Frontal cortex (tissue), 3 donors: ENCODE measurements at regions not wholly inside any gene's neighbourhood (a gene's known extent, or its start where the extent isn't known, plus 50 kb on each side); places are given as distances from the start of the nearest gene placed in this dataset.

Source experiments
- DNase-seq, 2 donors: peaks; one replicate each; pipeline ENCODE4 v3.0.0; 2012; ENCODE audit warnings: low spot score in 2 of 2
- FAIRE-seq: peaks from 2 replicates; lab custom pipeline; 2012; peaks lifted over from hg19 to GRCh38; lab: Jason Lieb, UNC
- donor health status: control.
- donor health status: control.
- donor health status: control.

DNA sequence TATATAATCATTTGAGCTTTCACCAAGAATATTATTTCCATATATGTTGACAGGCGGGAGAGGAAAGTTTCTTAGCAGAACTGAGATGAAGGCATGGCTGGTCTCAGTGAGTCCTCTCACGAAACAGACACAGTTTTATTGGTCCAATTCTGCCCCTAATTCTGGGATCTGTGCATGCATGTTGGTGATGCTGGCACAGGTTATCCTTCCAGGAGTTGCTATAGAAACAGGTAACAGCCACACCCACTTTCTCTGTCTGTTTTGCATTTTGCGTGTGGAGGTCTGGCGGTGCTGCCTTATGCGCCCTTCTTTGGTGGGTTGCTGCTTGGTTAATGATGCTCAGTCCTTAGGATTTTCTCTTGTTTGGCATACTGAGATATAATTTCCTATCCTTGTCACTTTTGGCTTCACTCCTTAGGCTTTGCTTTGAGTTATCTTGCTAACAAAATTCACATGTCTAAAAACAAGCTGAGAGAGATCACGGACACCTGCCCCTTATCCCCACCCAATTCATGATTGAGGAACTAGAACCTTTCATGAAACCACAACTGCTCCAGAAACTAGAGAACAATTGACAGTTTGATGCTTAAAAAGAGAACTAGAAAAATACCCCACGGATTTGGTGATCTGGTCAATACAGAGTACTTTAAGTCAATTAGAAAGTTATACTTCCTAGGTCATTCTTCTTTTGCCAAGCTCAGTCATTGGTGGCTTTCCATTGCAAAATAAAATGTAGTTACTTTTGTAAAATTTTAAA, 189.3 kb downstream of the FAT3 start:
- DNase-seq (no peak), FAIRE-seq (no peak)

DNA sequence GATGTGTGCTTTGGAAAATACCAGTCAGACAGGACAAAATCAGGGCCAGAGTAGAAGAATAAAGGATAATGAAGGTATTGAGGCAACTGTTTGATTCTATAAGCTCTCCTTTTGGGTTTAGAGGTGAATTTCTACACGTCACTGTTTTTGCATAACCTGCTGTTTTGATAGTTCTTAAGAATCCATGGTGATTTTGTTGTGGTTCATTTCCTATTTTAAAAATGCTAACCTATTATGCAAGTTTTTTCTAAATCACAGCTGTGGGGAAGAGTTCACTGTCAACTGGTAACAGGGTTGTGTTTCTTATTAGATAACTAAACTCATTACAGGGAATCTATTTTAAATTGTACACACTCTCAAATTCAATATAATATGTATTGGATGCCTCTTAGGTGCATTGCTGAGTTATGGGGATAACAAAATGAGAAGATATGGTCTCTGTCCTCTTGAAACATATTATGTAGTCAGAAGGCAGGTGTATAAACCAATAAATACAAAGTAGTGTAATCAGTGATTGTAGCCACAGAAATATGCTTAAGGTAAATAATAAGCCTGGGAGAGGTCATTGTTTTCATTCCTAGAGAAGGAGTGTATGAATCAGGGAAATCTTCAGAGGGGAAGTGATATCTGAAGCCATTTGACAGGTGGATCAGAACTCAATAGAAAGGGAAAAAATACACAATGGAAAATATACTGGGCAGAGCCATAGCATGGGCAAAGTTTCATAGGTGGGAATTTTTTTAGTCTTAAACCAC, 192.5 kb downstream of the FAT3 start:
- no peak for FAIRE-seq
- no peak for DNase-seq

DNA sequence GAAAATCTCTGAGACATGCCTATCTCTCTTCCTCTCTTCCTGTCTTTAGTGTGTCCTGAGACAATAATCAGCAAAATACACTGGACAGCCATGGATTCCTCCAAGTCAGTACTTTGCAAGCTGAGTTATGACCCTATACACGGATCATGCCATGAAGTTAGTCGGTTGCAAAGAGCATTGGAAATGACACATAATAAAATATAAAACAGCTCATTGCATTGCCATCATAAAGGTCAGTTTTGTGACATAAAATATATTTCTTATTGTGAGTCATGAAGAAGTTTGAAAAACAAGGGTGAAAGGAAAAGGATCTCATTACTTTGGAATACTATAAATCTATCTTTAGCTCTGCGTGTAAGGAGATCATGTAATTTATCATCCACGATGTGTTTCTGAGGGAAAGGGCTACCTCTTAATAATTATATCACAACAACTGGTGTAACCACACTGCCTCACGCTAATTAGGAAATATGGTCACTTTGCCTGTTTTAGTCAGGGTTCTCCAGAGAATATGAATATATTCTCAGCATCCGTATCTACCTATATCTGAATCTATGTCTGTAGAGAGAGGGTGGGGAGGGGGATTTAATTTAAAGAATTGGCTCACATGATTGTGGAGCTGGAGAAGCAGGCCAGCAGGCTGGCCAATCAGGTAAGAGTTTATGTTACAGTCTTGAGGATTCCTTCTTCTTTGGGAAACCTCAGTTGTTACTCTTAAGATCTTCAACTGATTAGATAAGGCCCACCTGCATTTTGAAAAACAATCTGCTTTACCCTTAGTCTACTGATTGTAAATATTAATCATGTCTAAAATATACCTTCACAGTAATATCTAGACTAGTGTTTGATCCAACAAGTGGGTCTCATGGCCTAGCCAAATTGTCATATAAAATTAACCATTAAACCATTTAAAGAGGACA, 198.8 kb downstream of the FAT3 start:
- DNase-seq: no peak
- no peak for FAIRE-seq

DNA sequence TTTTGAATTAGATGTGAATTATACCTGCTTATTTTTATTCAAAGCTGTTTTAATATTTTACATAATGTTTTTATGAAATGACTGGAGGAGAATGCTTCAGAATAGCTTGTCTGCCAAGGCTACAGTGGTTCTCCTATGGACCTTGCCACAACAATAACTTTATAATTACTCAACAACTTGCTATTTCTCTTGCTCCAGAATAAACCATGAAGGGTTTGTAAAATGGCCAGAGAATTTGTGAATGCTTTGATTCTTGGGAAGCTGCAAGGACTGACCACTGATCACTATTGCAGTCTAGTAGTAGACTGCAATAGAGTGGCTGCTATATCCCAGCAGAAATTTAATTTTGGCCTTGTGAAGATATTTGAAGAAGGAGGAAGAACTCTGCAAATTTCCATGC, 199.7 kb downstream of the FAT3 start:
- FAIRE-seq (no peak), DNase-seq (no peak)

DNA sequence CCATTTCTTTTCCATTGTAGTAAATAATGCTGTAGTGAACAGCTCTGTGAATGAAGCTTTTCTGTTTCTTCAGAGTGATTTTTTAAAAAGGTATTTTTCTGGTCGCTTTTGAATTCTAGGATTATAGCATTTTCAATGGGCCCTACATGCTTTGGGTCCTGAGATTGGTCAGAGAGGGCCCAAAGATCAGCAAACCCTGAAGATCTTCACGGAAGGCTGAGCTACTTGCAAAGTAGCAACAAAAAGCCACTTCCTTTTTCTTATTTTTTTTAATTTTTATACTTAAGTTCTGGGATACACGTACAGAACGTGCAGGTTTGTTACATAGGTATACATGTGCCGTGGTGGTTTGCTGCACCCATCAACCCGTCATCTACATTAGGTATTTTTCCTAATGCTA, 200.5 kb downstream of the FAT3 start:
- FAIRE-seq: no peak
- no peak for DNase-seq

DNA sequence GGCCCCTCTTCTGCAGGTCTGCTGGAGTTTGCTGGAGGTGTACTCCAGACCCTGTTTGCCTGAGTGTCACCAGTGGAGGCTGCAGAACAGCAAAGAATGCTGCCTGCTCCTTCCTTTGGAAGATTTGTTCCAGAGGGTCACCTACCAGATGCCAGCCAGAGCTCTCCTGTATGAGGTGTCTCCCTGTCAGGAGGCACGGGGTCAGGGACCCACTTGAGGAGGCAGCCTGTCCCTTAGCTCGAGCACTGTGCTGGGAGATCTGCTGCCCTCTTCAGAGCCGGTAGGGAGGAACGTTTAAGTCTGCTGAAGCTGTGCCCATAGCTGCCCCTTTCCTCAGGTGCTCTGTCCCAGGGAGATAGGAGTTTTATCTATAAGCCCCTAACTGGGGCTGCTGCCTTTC, 207.9 kb downstream of the FAT3 start:
- DNase-seq (no peak), FAIRE-seq (no peak)

DNA sequence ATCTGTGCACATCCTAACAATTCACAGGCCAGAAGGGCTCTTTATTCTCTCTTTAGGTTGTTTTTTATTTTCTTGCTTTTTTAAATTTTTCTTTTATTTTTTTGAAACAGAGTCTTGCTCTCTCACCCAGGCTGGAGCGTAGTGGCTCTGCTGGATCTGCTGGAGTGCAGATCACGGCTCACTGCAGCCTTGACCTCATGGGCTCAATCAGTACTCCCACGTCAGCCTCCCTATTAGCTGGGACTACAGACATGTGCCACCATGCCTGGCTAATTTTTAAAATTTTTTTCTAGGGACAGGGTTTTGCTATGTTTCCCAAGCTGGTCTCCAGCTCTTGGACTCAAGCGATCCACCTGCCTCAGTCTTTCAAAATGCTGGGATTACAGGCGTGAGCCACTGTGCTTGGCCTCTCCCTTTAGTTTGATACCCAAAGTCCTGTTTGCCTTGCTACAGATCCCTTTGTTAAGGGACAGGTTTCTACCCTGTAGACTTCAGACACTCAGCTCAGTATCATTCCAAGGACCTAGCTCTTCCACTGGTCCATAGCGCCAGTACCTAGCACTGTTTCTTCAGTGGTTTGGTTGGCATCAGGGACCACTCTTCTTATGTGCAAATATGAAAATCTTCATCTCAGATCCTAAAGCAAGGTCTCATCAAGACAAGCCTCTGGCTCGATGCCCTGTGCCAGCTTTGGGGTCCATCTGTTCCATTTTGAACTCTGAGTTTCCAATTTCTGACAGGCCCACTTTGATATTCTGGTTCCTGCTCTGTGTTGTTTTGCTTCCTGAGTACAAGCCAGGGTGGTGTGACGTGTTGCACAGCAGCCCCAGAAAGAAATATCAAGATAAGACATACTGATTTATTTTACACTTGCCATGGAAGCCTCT, 211.7 kb downstream of the FAT3 start:
- FAIRE-seq: no peak
- no peak for DNase-seq

DNA sequence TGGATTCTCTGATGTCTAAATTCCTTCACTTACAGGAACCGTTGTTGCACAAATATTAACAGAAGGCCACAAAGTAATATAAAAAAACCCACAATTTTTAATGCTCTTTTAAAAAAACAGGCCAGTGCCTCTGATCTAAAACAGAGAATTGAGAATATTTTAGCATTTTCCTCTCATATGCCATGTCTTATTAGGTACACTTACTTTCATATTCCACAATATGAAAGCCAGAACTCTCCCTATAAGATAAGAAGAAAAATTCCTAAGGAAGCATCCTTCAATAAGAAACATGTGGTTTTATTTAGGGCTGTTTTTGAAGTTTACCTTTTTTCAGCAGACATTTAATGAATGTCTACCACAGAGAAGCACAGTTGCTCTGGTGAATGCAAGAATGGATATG, 214.5 kb downstream of the FAT3 start:
- DNase-seq (no peak), FAIRE-seq (no peak)

DNA sequence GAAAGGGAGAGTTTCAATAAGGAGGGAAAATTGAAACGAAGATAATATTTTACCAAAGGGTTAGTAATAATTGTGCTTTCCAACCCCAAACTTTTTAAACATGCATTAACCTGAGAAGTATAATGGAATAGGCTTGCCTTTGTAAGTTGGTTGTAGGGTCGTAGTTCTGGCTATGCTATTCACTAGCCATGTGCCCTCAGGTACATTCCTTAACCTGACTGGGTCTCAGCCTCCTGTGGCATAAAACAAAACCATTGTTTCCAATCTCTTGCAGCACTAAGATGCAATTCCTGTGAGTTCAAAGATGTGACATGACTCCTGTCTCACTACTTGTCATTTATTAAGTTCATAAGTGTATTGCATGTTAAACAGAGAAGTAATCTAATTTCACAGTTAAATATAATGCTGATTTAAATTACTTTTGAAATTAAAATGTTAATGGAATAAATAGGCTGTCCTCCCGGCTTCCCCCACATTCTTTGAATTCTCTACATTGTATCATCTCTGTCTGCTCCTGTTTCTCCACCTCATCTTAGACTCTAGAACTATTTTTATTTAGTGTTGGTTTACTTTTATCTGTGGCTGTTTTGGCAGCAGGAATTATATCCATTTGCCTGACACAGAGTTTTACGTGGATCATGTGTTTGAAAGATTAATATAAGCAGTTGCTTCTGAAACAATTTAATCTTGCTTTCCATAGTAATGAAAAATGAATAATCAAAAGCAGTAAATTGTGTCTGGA, 216.3 kb downstream of the FAT3 start:
- no peak for FAIRE-seq
- no peak for DNase-seq

DNA sequence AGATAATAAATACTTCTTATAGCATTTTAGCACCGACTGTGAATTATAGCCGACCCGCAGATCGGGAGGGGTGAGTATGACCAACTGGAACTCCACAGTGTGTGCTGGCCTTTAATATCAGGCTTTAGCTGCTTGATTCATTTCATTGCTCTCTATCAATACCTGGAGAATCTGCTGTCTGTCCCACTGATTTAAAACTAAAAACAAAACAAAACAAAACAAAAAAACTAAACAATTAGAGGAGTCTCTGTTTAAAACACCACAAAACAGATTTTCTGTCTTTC, 216.8 kb downstream of the FAT3 start:
- no peak for DNase-seq
- no peak for FAIRE-seq

DNA sequence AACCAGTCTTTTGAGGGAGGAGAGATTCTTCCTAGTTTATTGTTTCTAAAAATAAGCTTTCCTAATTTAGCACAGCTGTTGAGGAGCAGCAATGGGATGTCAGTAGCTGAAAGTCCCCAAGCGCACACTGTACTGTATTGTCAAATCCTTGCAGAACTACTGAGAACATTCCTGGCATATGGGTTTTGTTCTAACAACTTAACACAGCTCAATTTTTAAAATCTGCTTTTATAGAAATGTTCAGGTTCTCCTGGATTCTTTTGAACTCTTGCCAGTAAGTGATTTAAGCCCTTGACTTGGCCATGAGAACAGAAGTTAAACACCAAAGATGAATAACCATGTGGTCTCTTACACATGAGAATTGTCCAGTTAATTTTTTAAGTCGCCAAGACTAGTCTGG, 218.6 kb downstream of the FAT3 start:
- no peak for FAIRE-seq
- DNase-seq: peak in 1 of 2 donors; percentile 2

DNA sequence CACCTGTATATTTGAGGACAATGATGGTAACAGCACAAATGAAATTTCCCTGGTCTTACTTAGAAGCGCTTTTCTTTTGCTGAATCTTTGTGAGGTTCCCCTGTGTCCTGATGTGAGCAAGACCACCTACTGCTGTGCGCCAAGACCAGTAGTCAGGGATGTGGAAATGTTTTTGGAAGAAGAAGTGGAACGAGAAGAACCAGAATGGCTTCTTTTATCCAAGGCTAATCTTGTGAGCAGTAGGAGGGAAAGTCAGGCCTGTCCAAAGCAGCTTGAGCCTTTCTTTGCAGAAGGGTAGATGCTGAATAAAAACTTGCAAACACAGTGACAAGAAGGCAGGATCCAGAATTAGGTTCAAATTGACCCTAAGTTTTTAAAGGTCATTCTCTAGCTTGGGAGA, 223.0 kb downstream of the FAT3 start:
- DNase-seq (no peak), FAIRE-seq (no peak)

DNA sequence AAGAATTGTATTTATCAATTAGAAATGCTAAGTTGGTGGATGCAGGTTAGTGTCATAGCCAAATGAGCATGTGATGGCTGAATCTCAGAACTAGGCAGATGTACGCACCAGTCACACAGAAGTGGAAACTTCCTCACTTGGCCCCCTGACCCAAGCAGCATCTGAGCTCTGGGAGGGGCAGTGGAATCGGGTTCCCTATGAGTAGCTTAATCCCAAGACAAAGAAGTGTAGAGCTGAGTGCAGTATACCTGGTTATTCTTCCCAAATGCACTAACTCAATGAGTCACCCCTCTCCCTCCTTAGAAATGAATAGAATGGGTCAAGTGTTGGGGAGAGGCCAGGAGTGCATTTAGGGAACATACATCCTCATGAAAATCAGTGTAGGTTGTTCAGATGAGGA, 224.6 kb downstream of the FAT3 start:
- no peak for FAIRE-seq
- no peak for DNase-seq

DNA sequence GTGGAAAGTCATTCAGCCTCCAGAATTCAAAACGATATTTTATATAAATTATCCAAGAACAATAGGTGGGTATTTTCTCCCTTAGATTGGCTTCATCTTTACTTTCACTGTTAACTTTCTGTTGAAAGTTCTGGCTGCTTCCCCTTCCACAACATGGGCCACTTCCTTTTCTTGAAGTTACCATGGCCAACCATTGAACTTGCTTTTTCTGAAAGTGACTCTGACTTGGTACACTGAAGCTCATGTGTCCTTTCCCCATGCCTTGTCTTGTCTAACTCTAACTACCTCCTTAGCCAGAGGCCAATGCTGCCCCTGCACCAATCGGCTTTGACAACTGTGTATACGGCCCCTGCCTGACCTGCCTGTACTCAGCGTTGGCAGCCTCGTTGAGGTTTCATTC, 225.2 kb downstream of the FAT3 start:
- FAIRE-seq (no peak), DNase-seq (no peak)

DNA sequence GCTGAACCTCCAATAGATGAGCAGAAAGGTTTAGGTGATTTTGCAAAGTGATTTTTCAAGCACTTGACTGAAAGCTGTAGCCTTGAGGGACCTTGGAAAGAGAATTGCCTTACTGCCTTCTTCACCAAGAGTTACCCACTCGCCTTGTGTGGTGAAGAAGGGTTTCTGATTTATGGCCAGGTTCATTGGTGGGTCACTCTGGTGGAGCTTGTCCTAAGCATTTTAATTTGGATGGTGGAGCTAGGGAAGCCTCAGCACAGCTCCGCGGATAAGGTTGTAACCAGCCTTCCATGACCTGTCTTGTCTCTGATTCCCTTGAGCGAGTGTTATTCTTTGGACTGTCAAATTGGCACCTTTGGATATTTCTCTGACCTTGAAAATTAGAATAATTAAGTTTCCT, 226.4 kb downstream of the FAT3 start:
- FAIRE-seq (no peak), DNase-seq (no peak)

DNA sequence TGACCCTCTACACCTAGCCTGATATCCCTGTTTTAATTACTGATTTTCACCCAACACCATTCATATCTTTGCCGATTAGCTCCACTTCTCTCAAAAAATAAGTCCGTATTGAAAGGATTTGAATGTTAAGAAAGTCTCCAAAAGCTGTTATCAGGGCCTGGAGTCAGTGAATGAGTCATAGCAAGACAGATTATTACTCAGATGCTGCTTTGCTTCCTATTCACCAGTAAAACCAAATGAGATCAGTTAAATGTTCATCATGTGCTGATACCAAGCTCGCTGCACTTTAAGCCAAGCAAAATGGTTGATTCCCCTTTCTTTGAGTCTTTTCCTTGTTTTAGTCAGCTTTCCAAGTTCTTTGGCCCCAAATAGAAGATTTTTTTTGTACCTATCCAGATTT, 228.4 kb downstream of the FAT3 start:
- no peak for FAIRE-seq
- no peak for DNase-seq

DNA sequence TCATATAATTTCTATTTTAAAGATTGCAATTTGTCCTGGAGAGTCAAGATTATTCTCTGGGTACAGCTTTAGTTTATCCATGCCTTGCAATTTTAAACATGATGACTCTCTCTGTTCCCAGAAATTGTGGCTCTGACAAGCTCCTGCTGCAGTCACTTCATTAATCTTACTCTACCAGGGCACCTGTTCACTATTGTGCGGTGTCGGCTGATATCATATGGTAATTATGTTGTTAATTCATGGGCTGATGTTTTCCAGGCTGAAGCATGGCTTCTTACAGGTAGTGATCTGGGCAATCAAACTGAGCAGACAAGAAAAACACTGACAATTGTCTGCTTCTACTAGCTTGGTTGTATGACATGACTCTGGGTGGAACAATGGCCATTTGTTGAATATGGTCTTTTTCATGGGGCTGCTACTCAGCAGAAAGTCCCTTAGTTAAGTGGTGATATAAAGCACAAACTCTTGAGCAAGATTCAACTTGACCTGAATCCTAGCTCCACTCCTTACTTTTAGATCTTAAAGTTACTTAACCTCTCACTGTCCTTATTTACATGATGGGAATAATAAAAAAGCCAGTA, 230.7 kb downstream of the FAT3 start:
- DNase-seq: no peak

DNA sequence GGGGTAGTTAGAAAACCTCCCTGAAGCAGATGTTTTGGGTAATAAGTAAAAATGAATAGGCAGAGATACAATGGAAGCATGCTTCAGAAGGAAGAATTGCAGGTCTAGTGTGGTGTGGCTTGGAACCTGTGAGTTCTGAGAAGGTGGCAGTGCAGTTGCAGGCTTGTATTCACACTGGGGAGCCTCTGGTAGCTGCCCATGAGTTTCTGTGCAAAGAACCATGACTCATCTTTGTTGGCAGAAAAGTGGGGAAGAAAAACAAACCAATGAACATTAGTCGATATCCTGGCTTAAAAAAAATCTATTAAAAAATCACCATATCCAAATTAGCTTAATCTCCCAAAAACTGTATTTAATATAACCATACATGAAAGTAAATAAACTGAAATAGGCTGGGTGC, 232.6 kb downstream of the FAT3 start:
- no peak for FAIRE-seq

More for the DNA sequence above, 230.7 kb downstream of the FAT3 start:
- no peak for FAIRE-seq

DNA sequence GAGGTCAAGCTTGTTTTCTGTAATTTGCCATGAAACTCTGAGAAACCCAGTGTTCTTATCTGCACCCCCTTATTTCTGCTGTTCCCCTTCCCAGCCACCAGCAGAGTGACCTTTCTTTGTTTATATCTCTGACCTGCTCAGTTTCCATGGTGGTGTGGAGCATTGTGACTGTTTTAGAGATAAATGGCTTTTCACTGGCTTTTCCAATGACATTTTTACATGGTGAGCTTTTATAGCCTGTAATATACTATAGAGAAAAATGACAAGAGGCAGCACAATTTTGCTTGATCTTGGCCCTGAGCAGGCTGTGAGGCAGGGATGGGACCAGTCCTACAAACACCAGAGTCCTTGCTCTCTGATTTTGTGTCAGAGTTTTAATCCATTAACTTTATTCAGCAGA, 233.9 kb downstream of the FAT3 start:
- no peak for FAIRE-seq
- DNase-seq: no peak

More for the DNA sequence above, 232.6 kb downstream of the FAT3 start:
- DNase-seq: no peak
